GM12874 (cell line): ENCODE measurements at regions not wholly inside any gene's neighbourhood (a gene's known extent, or its start where the extent isn't known, plus 50 kb on each side); places are given as distances from the start of the nearest gene placed in this dataset.

ENCODE experiments used
- TF ChIP-seq, protein P1 (sequence below): IDR thresholded peaks from 2 replicates; pipeline ENCODE4 v1.5.1; 2011; ENCODE audit warnings: low read depth, mild to moderate bottlenecking, control low read depth, low read length, moderate library complexity; ENCODE audit not compliant: insufficient read depth

DNA sequence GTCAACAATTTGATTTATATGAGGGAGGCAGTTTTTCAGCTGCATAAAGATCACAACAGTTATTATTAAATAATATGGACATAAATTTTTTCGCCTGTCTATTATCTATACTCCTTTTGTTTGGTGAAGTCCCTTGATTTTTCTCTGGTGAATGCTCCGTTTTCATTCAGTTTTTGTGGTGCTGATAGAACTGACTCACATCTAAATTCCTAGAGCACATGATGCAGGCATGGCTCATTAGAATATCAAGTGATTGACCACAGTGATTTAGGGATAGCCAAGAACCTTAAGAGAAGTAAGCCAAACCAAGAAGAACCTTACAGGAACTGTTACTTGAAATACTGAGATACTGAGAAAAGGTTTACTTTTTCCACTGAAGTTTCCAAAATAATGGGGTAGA is 208.9 kb downstream of the PRR20E start:
- TF ChIP-seq, protein P1, sequence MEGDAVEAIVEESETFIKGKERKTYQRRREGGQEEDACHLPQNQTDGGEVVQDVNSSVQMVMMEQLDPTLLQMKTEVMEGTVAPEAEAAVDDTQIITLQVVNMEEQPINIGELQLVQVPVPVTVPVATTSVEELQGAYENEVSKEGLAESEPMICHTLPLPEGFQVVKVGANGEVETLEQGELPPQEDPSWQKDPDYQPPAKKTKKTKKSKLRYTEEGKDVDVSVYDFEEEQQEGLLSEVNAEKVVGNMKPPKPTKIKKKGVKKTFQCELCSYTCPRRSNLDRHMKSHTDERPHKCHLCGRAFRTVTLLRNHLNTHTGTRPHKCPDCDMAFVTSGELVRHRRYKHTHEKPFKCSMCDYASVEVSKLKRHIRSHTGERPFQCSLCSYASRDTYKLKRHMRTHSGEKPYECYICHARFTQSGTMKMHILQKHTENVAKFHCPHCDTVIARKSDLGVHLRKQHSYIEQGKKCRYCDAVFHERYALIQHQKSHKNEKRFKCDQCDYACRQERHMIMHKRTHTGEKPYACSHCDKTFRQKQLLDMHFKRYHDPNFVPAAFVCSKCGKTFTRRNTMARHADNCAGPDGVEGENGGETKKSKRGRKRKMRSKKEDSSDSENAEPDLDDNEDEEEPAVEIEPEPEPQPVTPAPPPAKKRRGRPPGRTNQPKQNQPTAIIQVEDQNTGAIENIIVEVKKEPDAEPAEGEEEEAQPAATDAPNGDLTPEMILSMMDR, result no peak

DNA sequence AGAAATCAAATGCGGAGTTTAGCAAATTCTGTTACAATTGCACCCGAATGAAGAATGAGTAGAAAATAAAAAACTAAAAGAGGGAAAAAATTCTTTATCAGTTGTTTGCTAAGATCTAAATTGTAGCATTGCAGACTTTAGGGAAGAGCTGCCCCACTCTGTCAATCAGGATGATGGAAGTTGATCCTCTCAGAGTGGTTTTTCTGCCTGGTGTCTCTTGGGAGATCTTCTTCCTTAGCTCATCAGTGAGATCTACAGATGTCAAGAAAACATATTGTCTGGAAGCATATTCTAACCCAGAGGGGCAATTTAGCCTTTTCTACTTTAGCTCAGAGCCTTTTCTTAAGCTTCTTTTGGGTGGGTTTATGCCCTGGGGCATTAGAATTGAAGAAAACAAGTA is 223.2 kb upstream of the PCDH17 start:
- TF ChIP-seq, protein P1, result no peak

DNA sequence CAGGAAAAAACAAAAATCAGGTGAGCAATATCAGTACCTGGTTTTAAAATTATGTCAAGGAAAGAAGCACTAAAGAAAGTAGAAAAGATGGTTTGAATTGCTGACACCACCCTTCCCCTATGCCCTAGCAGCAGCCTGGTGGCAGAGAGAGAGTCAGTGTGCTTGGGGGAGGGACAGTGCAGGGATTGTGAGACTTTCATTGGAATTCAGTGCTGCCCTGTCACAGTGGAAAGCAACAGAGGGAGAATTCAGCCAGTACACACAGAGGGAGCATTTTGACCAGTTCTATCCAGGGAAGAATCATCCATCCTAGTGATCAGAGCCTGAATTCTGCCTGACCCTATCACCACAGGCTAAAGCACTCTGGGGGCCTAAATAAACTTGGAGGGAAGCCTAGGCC is 222.4 kb upstream of the PCDH17 start:
- TF ChIP-seq, protein P1, result no peak

DNA sequence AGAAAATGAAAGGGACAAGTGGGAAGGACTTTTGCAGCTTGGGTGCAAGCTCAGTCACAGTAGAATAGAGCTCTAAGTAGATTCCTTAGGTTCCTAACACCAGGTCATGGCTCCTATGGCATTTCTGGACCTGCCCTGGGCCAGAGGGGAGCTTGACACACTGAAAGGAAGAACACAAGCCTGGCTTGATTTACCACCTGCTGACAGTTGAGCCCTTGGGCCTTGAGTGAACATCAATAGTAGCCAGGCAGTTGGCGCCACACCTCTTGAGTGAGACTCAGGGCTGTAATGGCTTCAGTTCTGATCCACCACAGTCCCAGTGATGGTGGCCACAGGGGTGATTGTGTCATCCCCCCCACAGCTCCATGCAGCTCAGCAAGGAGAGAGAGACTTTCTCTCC is 221.9 kb upstream of the PCDH17 start:
- TF ChIP-seq, protein P1, result no peak

DNA sequence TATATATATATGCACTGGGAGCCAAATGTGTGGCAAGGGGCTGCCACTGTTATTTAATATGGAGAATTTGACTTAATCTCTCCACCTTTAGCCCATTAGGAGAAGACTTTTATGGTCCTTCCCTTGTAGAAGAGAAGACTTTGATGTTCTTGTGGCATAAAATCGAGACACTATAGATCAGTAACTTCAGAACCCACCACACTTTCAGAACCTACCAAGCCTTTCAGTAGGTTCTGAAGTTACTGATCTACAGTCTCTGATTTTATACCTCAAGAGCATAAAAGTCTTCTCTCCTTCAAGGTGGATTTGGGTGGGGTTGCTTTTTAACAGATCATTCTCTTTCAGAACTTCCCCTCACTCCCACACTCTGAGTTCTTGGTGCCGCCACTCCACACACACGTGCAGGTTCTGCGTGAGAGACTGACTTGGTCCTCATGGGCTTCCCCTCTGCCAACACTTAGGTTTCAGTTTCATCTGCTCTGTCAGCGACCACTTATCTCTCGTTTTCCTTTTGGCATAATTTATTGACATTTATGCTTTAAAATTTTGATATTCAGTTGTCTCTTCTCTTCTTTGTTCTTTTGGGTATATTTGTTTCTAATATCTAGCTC is 213.4 kb upstream of the PCDH17 start:
- TF ChIP-seq, protein P1, result no peak

DNA sequence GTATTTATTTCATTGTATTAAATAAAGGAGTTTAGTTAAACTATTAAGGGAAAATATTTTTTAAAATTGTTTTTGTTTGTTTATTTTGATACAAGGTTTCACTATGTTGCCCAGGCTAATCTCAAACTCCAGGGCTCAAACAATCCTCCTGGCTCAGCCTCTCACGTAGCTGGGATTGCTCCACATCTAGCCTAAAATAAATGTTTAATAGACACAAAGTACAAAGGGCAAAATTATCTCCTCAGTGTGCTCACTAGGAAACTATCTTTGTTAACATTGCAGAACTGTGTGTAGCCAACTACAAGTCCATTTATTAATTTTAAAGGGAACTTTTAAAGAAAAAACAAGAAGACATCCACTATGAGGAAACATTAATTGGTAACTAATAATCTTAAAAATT is 207.2 kb upstream of the PCDH17 start:
- TF ChIP-seq, protein P1, result no peak

DNA sequence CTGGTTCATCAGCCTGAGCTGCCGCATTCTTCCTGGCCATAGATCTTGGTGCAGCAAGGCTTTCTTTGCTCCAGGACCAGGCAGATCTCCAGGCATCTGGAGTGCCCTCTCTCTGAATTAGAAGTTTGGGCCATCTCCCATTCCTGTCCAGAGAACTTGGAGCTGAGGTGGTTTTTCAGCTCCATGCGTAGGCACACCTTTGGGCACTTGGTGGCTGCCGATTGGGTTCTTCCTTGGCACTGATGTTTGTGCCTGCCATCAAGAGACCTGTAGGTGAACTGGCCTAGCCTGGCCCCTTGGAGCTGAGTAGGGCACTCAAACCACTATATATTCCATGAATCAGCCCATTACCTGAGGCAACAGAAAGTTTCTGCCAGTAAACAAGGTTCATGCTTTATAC is 206.0 kb upstream of the PCDH17 start:
- TF ChIP-seq, protein P1, result no peak
